ENCODE measurements at regions not wholly inside any gene's neighbourhood (a gene's known extent, or its start where the extent isn't known, plus 50 kb on each side); places are given as distances from the start of the nearest gene placed in this dataset.

GRCh38 chr3:187836823-187837770 is 91.8 kb upstream of the BCL6 start:
- Histone ChIP-seq H3K36me3 (no peaks in the 10 kb centered on the region), H3K27ac (no peak overlapping the region), H3K9me3 (peaks cover 0 to 3% (median 0%) of the 10 kb centered on the region in 4 donors), H3K4me3 (no peak overlapping the region), H3K27me3 (no peaks in the 10 kb centered on the region), H3K4me1 (peaks cover 0 to 5% (median 0%) of the 10 kb centered on the region in 4 donors)
- no peak for DNase-seq (ENCODE audit: low spot score in 2 of 2)
- no peak for TF ChIP-seq POLR2A (IDR thresholded peaks at IDR 0.05)
- TF ChIP-seq, protein P1, sequence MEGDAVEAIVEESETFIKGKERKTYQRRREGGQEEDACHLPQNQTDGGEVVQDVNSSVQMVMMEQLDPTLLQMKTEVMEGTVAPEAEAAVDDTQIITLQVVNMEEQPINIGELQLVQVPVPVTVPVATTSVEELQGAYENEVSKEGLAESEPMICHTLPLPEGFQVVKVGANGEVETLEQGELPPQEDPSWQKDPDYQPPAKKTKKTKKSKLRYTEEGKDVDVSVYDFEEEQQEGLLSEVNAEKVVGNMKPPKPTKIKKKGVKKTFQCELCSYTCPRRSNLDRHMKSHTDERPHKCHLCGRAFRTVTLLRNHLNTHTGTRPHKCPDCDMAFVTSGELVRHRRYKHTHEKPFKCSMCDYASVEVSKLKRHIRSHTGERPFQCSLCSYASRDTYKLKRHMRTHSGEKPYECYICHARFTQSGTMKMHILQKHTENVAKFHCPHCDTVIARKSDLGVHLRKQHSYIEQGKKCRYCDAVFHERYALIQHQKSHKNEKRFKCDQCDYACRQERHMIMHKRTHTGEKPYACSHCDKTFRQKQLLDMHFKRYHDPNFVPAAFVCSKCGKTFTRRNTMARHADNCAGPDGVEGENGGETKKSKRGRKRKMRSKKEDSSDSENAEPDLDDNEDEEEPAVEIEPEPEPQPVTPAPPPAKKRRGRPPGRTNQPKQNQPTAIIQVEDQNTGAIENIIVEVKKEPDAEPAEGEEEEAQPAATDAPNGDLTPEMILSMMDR (IDR thresholded peaks at IDR 0.05): no peak
- TF ChIP-seq EP300 (IDR thresholded peaks at IDR 0.05): no peak
- WGBS, 2 donors: 42 to 58% methylated on average over 8 of the region's 8 CpGs

- no peak overlapping the region for H3K4me3 ChIP-seq
- H3K36me3 ChIP-seq: no peaks in the 10 kb centered on the region
- peaks cover 0 to 5% (median 0%) of the 10 kb centered on the region in 4 donors for H3K4me1 ChIP-seq
- no peak for TF ChIP-seq POLR2A (IDR thresholded peaks at IDR 0.05)
- no peak for TF ChIP-seq EP300 (IDR thresholded peaks at IDR 0.05)
- TF ChIP-seq, protein P1 (IDR thresholded peaks at IDR 0.05): no peak
- no peak for DNase-seq (ENCODE audit: low spot score in 2 of 2)
- 63 to 66% methylated on average over 5 of the region's 5 CpGs for WGBS, 2 donors
- no peak overlapping the region for H3K27ac ChIP-seq
- H3K27me3 ChIP-seq: no peaks in the 10 kb centered on the region
- peaks cover 0 to 3% (median 0%) of the 10 kb centered on the region in 4 donors for H3K9me3 ChIP-seq
Measured at GRCh38 chr3:187838016-187838540, 92.8 kb upstream of the BCL6 start.

- Histone ChIP-seq H3K4me3 (no peak overlapping the region), H3K27me3 (no peaks in the 10 kb centered on the region), H3K9me3 (no peaks in the 10 kb centered on the region), H3K4me1 (peaks cover 0 to 5% (median 0%) of the 10 kb centered on the region in 4 donors), H3K36me3 (no peaks in the 10 kb centered on the region), H3K27ac (no peak overlapping the region)
- whole genome bisulfite sequencing, 2 donors: 86 to 90% methylated on average over 5 of the region's 5 CpGs
- TF ChIP-seq, protein P1 (IDR thresholded peaks at IDR 0.05): no peak
- TF ChIP-seq EP300 (IDR thresholded peaks at IDR 0.05): no peak
- TF ChIP-seq POLR2A (IDR thresholded peaks at IDR 0.05): no peak
- no peak for DNase-seq (ENCODE audit: low spot score in 2 of 2)
Measured at GRCh38 chr3:187839422-187839821, 94.2 kb upstream of the BCL6 start.

- TF ChIP-seq, protein P1 (IDR thresholded peaks at IDR 0.05): no peak
- TF ChIP-seq POLR2A (IDR thresholded peaks at IDR 0.05) (no peak), EP300 (IDR thresholded peaks at IDR 0.05) (no peak)
- DNase-seq (ENCODE audit: low spot score in 2 of 2): no peak
- no peaks in the 10 kb centered on the region for H3K27me3 ChIP-seq
- no peak overlapping the region for H3K4me3 ChIP-seq
- H3K27ac ChIP-seq: no peak overlapping the region
- no peaks in the 10 kb centered on the region for H3K36me3 ChIP-seq
- H3K4me1 ChIP-seq: peaks cover 0 to 5% (median 0%) of the 10 kb centered on the region in 4 donors
- WGBS, 2 donors: 94 to 96% methylated on average over 2 of the region's 2 CpGs
- no peaks in the 10 kb centered on the region for H3K9me3 ChIP-seq
Measured at GRCh38 chr3:187840856-187841255, 95.6 kb upstream of the BCL6 start.

GRCh38 chr3:187841560-187841959 is 96.3 kb upstream of the BCL6 start:
- H3K4me1 ChIP-seq: peaks cover 0 to 5% (median 0%) of the 10 kb centered on the region in 4 donors
- TF ChIP-seq EP300 (IDR thresholded peaks at IDR 0.05): no peak
- TF ChIP-seq, protein P1 (IDR thresholded peaks at IDR 0.05): no peak
- TF ChIP-seq POLR2A (IDR thresholded peaks at IDR 0.05): no peak
- no peaks in the 10 kb centered on the region for H3K27me3 ChIP-seq
- H3K36me3 ChIP-seq: no peaks in the 10 kb centered on the region
- no peak overlapping the region for H3K4me3 ChIP-seq
- H3K9me3 ChIP-seq: no peaks in the 10 kb centered on the region
- H3K27ac ChIP-seq: no peak overlapping the region
- no peak for DNase-seq (ENCODE audit: low spot score in 2 of 2)
- WGBS, 2 donors: 75 to 85% methylated on average over 2 of the region's 2 CpGs
